HEK293T (cell line): ENCODE measurements at regions not wholly inside any gene's neighbourhood (a gene's known extent, or its start where the extent isn't known, plus 50 kb on each side); places are given as distances from the start of the nearest gene placed in this dataset.

Experiments
- SP1 ChIP-seq: fragments of 450-650 bp; IDR thresholded peaks from 2 replicates; pipeline ENCODE4 v1.6.1; 2017
- TARDBP ChIP-seq: fragments of 450-650 bp; IDR thresholded peaks from 2 replicates; pipeline ENCODE4 v1.6.1; 2016
- TF ChIP-seq, protein P1 (sequence below): fragments of 450-650 bp; IDR thresholded peaks from 2 replicates; pipeline ENCODE4 v1.6.1; 2016

- no peak for TF ChIP-seq TARDBP
- TF ChIP-seq, protein P1, sequence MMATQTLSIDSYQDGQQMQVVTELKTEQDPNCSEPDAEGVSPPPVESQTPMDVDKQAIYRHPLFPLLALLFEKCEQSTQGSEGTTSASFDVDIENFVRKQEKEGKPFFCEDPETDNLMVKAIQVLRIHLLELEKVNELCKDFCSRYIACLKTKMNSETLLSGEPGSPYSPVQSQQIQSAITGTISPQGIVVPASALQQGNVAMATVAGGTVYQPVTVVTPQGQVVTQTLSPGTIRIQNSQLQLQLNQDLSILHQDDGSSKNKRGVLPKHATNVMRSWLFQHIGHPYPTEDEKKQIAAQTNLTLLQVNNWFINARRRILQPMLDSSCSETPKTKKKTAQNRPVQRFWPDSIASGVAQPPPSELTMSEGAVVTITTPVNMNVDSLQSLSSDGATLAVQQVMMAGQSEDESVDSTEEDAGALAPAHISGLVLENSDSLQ = no peak
- no peak for TF ChIP-seq SP1
Observed at GRCh38 chr2:47725808-47726207, 57.1 kb upstream of the MSH6 start.
